ENCODE measurements at regions not wholly inside any gene's neighbourhood (a gene's known extent, or its start where the extent isn't known, plus 50 kb on each side); places are given as distances from the start of the nearest gene placed in this dataset.

- DNase-seq (ENCODE audit: low spot score) = no peak
- Histone ChIP-seq H3K27ac (ENCODE audit: extremely low read length, insufficient read depth, low read length) (no peak overlapping the region), H3K4me3 (replicated peaks in 1 of 3; ENCODE audit: insufficient read depth in 1 of 3, low read depth in 2 of 3, low read length in 3 of 3) (no peak overlapping the region), H3K79me2 (ENCODE audit: insufficient read depth, low read length) (no peaks in the 10 kb centered on the region), H2AFZ (ENCODE audit: low read length) (no peak overlapping the region), H3K4me2 (ENCODE audit: low read depth, low read length) (no peak overlapping the region), H3K27me3 (ENCODE audit: control insufficient read depth in 1 of 2, insufficient read depth in 2 of 2, low read length in 2 of 2) (peaks cover 3 to 29% of the 10 kb centered on the region in 2 experiments; a peak in 4 of 5 replicates), H3K9me3 (ENCODE audit: low read length) (no peaks in the 10 kb centered on the region), H3K36me3 (replicated peaks in 1 of 2; ENCODE audit: control insufficient read depth in 1 of 2, insufficient read depth in 2 of 2, low read length in 2 of 2) (no peaks in the 10 kb centered on the region), H3K4me1 (ENCODE audit: insufficient read depth, low read length) (peaks cover 33% of the 10 kb centered on the region), H3K9ac (ENCODE audit: insufficient read depth, low read depth, low read length) (no peak overlapping the region), H4K20me1 (ENCODE audit: insufficient read depth, low read length) (no peaks in the 10 kb centered on the region)
- POLR2A ChIA-PET = no interaction called here
- in situ Hi-C loops (cut with HindIII; ENCODE audit: extremely low pct_ligation_motif_present, low pct_unique_long_range_greater_than_20kb) (no loop called here), intact Hi-C loops (cut with micrococcal nuclease; ENCODE audit: unreplicated experiment) (no loop called here)
- no TSS peak for BruUV-seq (replicated peaks)
- FAIRE-seq = no peak
- CTCF ChIA-PET (ENCODE audit: low intra/inter-chr PET ratio, low total read pairs) = no interaction called here
- no peak for TF ChIP-seq TAF1 (CRISPR knock-in tag; IDR thresholded peaks at IDR 0.05)
- no peak for TF ChIP-seq ZNF687 (CRISPR knock-in tag; IDR thresholded peaks at IDR 0.05)
- no peak for TF ChIP-seq RARA (CRISPR knock-in tag; IDR thresholded peaks at IDR 0.05)
- no peak for TF ChIP-seq FOXO1 (CRISPR knock-in tag; IDR thresholded peaks at IDR 0.05)
- TF ChIP-seq PRDM4 (CRISPR knock-in tag; IDR thresholded peaks at IDR 0.05; ENCODE audit: borderline replicate concordance) = no peak
- TF ChIP-seq ZNF136 (CRISPR knock-in tag; IDR thresholded peaks at IDR 0.05; ENCODE audit: low read depth) = no peak
- TF ChIP-seq ZFAT (CRISPR knock-in tag; conservative IDR thresholded peaks at IDR 0.05) = no peak
- ATAC-seq = no peak
- 5% methylated on average over 3 of the region's 3 CpGs for WGBS (ENCODE audit: low lambda C conversion rate)
Measured at GRCh38 chr1:22287273-22287672, 144.4 kb upstream of the WNT4 start.

Measured in HepG2 (cell line).